Stimulated activated CD8-positive, alpha-beta memory T cell treated with anti-CD3 and anti-CD28 coated beads, Interleukin-12 subunit alpha, Interleukin-12 subunit beta, amount 100 ng/mL, for 24 hours (primary cell): ENCODE measurements at regions not wholly inside any gene's neighbourhood (a gene's known extent, or its start where the extent isn't known, plus 50 kb on each side); places are given as distances from the start of the nearest gene placed in this dataset.
"Not testable (repeated sequence)": the region's sequence is repeated elsewhere in the genome, so short reads cannot be mapped to it uniquely, and the experiment has no call there.

Source experiments
- DNase-seq: peaks from one replicate; pipeline ENCODE4 v3.0.0-alpha.2; 2020; ENCODE audit errors: extremely low read depth

GRCh38 chr13:109979676-109980075 lies 193.3 kb upstream of the IRS2 start:
- DNase-seq: not testable (repeated sequence)

- no peak for DNase-seq
These were observed 192.8 kb upstream of the IRS2 start for GRCh38 chr13:109979228-109979627.

GRCh38 chr13:109977212-109977968 lies 191.0 kb upstream of the IRS2 start:
- DNase-seq: no peak

GRCh38 chr13:109976206-109976997 lies 190.0 kb upstream of the IRS2 start:
- DNase-seq: no peak

GRCh38 chr13:109974354-109974753 lies 188.0 kb upstream of the IRS2 start:
- no peak for DNase-seq

GRCh38 chr13:109973279-109973678 lies 186.9 kb upstream of the IRS2 start:
- no peak for DNase-seq

- no peak for DNase-seq
These were observed 185.2 kb upstream of the IRS2 start for GRCh38 chr13:109971456-109972090.

- no peak for DNase-seq
These were observed 184.6 kb upstream of the IRS2 start for GRCh38 chr13:109971006-109971405.

GRCh38 chr13:109968876-109969577 lies 182.6 kb upstream of the IRS2 start:
- no peak for DNase-seq

GRCh38 chr13:109963960-109964563 lies 177.7 kb upstream of the IRS2 start:
- DNase-seq: no peak

GRCh38 chr13:109963384-109963783 lies 177.0 kb upstream of the IRS2 start:
- no peak for DNase-seq

- DNase-seq: no peak
These were observed 173.5 kb upstream of the IRS2 start for GRCh38 chr13:109959903-109960302.

- DNase-seq: no peak
These were observed 171.5 kb upstream of the IRS2 start for GRCh38 chr13:109957875-109958274.

GRCh38 chr13:109955598-109955997 lies 169.2 kb upstream of the IRS2 start:
- DNase-seq: no peak

GRCh38 chr13:109954441-109954840 lies 168.1 kb upstream of the IRS2 start:
- no peak for DNase-seq

GRCh38 chr13:109951491-109951890 lies 165.1 kb upstream of the IRS2 start:
- DNase-seq: no peak

- DNase-seq: no peak
These were observed 163.0 kb upstream of the IRS2 start for GRCh38 chr13:109949397-109949796.

GRCh38 chr13:109947006-109947405 lies 160.6 kb upstream of the IRS2 start:
- no peak for DNase-seq

- no peak for DNase-seq
These were observed 159.0 kb upstream of the IRS2 start for GRCh38 chr13:109945206-109945960.

GRCh38 chr13:109941951-109942350 lies 155.6 kb upstream of the IRS2 start:
- no peak for DNase-seq

GRCh38 chr13:109941221-109941620 lies 154.8 kb upstream of the IRS2 start:
- DNase-seq: no peak
